Keratinocyte (primary cell): ENCODE measurements at regions not wholly inside any gene's neighbourhood (a gene's known extent, or its start where the extent isn't known, plus 50 kb on each side); places are given as distances from the start of the nearest gene placed in this dataset.

Experiments used
- DNase-seq: peaks from one replicate; pipeline ENCODE4 v3.0.0-alpha.2; 2011; ENCODE audit warnings: low read depth, missing footprints, low spot score
- FAIRE-seq: peaks from 2 replicates; lab custom pipeline; 2011; peaks lifted over from hg19 to GRCh38; lab: Jason Lieb, UNC
- H2AFZ ChIP-seq: 2 replicates; pipeline ENCODE4 v1.6.0; 2012; ENCODE audit warnings: low read length, control low read depth, inconsistent platforms; ENCODE audit not compliant: control insufficient read depth
- H3K27ac ChIP-seq: 2 replicates; pipeline ENCODE4 v1.5.1; 2011; ENCODE audit warnings: low read length; ENCODE audit not compliant: control insufficient read depth, insufficient read depth
- H3K27me3 ChIP-seq: 3 replicates; pipeline ENCODE4 v1.6.0; 2011; ENCODE audit warnings: low read length; ENCODE audit not compliant: control insufficient read depth, insufficient read depth; ENCODE audit errors: extremely low read depth
- H3K36me3 ChIP-seq, 2 experiments: 2 replicates in 1 of 2; 3 replicates in 1 of 2; pipeline ENCODE4 v1.5.1; 2011; ENCODE audit warnings: low read length in 2 of 2, mild to moderate bottlenecking in 1 of 2; ENCODE audit not compliant: control insufficient read depth in 2 of 2, insufficient read depth in 2 of 2; ENCODE audit errors: extremely low read depth in 1 of 2
- H3K4me1 ChIP-seq: 3 replicates; pipeline ENCODE4 v1.5.1; 2011; ENCODE audit warnings: low read length; ENCODE audit not compliant: control insufficient read depth, insufficient read depth; ENCODE audit errors: extremely low read depth
- H3K4me2 ChIP-seq: 3 replicates; pipeline ENCODE4 v1.6.0; 2011; ENCODE audit warnings: low read depth, low read length; ENCODE audit not compliant: control insufficient read depth, insufficient read depth; ENCODE audit errors: extremely low read depth
- H3K4me3 ChIP-seq, 3 experiments: fragments of 200-600 bp in 1 of 3; sonication (generic) in 1 of 3; 2 replicates in 2 of 3; 3 replicates in 1 of 3; pipeline ENCODE4 v1.5.1; 2011 to 2016; ENCODE audit warnings: low read length in 3 of 3, mild to moderate bottlenecking in 3 of 3, control low read depth in 2 of 3, inconsistent platforms in 1 of 3, low read depth in 1 of 3, mixed read lengths in 1 of 3, mixed run types in 1 of 3, moderate library complexity in 1 of 3; ENCODE audit not compliant: control insufficient read depth in 2 of 3, insufficient read depth in 2 of 3; ENCODE audit errors: extremely low read depth in 1 of 3
- H3K79me2 ChIP-seq: 2 replicates; pipeline ENCODE4 v1.6.0; 2012; ENCODE audit warnings: low read length; ENCODE audit not compliant: control insufficient read depth, insufficient read depth
- H3K9ac ChIP-seq: 3 replicates; pipeline ENCODE4 v1.6.0; 2011; ENCODE audit warnings: low read length; ENCODE audit not compliant: control insufficient read depth, insufficient read depth; ENCODE audit errors: extremely low read depth
- H3K9me1 ChIP-seq: 3 replicates; pipeline ENCODE4 v1.6.0; 2011; ENCODE audit warnings: low read length; ENCODE audit not compliant: control insufficient read depth, insufficient read depth; ENCODE audit errors: extremely low read depth
- H3K9me3 ChIP-seq: 2 replicates; pipeline ENCODE4 v1.5.1; 2012; ENCODE audit warnings: low read depth, low read length; ENCODE audit not compliant: control insufficient read depth
- H4K20me1 ChIP-seq: 3 replicates; pipeline ENCODE4 v1.6.0; 2011; ENCODE audit warnings: low read length; ENCODE audit not compliant: control insufficient read depth, insufficient read depth; ENCODE audit errors: extremely low read depth
- EZH2 ChIP-seq: IDR thresholded peaks from one replicate; pipeline ENCODE4 v1.6.1; 2012; ENCODE audit warnings: inconsistent platforms, mild to moderate bottlenecking, low read length, moderate library complexity
- dilution Hi-C: fragments of 300-500 bp; cut with MboI; formaldehyde crosslinking; loops from one replicate; pipeline ENCODE4 v1.7.0; 2020; ENCODE audit warnings: low sequenced_read_pairs; ENCODE audit not compliant: extremely low pct_ligation_motif_present
- TF ChIP-seq, protein P1 (sequence below), 3 experiments: IDR thresholded peaks in 1 of 3; conservative IDR thresholded peaks in 1 of 3; optimal IDR thresholded peaks in 1 of 3; 2 replicates in 2 of 3; 3 replicates in 1 of 3; pipeline versions ENCODE3 to v1.5.1; 2011; ENCODE audit warnings: low read length in 3 of 3, mild to moderate bottlenecking in 3 of 3, moderate library complexity in 2 of 3, control low read depth in 1 of 3, inconsistent platforms in 1 of 3; ENCODE audit not compliant: insufficient read depth in 2 of 3; ENCODE audit errors: extremely low read depth in 1 of 3

DNA sequence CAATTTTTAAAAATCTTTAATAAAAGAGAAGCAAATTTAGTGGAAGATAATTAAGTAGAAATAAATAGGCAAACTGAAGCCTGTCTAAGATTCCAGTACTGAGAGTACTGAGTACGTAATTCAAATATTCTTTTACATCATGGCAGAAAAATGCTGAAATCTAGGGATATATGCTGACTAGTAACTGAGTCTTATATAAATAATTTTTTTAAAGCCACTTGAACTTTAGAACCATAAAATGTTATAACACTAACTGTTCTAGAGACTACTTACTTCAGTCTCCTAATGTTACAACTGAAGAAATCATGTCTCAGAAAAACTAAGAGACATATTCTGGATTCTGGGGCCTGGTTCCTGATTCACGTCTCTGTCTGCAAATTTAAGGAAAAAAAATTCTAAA is 230.6 kb upstream of the PLEKHG7 start:
- Histone ChIP-seq H4K20me1 (no peaks in the 10 kb centered on the region), H3K79me2 (no peaks in the 10 kb centered on the region), H3K27ac (no peak overlapping the region), H3K27me3 (no peaks in the 10 kb centered on the region), H3K4me1 (no peaks in the 10 kb centered on the region), H3K9ac (no peak overlapping the region), H3K9me3 (no peaks in the 10 kb centered on the region), H2AFZ (no peak overlapping the region), H3K9me1 (no peaks in the 10 kb centered on the region), H3K36me3 (no peaks in the 10 kb centered on the region), H3K4me2 (no peak overlapping the region), H3K4me3 (no peak overlapping the region)
- dilution Hi-C loops = no loop called here
- no peak for DNase-seq
- no peak for FAIRE-seq
- TF ChIP-seq EZH2 = no peak
- TF ChIP-seq, protein P1, sequence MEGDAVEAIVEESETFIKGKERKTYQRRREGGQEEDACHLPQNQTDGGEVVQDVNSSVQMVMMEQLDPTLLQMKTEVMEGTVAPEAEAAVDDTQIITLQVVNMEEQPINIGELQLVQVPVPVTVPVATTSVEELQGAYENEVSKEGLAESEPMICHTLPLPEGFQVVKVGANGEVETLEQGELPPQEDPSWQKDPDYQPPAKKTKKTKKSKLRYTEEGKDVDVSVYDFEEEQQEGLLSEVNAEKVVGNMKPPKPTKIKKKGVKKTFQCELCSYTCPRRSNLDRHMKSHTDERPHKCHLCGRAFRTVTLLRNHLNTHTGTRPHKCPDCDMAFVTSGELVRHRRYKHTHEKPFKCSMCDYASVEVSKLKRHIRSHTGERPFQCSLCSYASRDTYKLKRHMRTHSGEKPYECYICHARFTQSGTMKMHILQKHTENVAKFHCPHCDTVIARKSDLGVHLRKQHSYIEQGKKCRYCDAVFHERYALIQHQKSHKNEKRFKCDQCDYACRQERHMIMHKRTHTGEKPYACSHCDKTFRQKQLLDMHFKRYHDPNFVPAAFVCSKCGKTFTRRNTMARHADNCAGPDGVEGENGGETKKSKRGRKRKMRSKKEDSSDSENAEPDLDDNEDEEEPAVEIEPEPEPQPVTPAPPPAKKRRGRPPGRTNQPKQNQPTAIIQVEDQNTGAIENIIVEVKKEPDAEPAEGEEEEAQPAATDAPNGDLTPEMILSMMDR (optimal IDR thresholded peaks at IDR 0.05 in 1 of 3, IDR thresholded peaks at IDR 0.05 in 1 of 3, conservative IDR thresholded peaks at IDR 0.05 in 1 of 3; ENCODE audit: extremely low read depth in 1 of 3, insufficient read depth in 2 of 3, low read length in 3 of 3) = no peak

DNA sequence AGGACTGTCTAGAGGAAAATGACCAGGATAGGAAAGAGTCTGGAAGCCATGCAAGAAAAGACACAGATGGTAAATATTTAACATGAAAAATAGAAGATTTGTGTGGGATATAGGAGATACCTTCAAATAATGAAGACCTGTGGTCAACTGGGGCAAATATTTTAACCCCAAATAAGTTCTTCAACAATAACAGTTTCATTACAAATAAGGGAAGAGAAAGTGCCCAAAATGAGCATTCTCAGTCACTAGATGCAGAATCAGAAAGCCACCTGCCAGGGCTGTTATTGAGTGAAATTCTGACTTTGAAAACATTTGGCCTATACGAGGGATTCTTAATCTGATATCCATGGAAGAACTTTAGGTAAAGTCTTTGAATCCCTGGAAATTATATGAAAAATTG is 231.2 kb upstream of the PLEKHG7 start:
- Histone ChIP-seq H3K9me3 (no peaks in the 10 kb centered on the region), H4K20me1 (no peaks in the 10 kb centered on the region), H3K9me1 (no peaks in the 10 kb centered on the region), H3K79me2 (no peaks in the 10 kb centered on the region), H3K27me3 (no peaks in the 10 kb centered on the region), H3K36me3 (no peaks in the 10 kb centered on the region), H3K4me3 (no peak overlapping the region), H3K4me2 (no peak overlapping the region), H3K4me1 (no peaks in the 10 kb centered on the region), H2AFZ (no peak overlapping the region), H3K27ac (no peak overlapping the region), H3K9ac (no peak overlapping the region)
- dilution Hi-C loops = no loop called here
- no peak for TF ChIP-seq EZH2
- TF ChIP-seq, protein P1 (optimal IDR thresholded peaks at IDR 0.05 in 1 of 3, IDR thresholded peaks at IDR 0.05 in 1 of 3, conservative IDR thresholded peaks at IDR 0.05 in 1 of 3; ENCODE audit: extremely low read depth in 1 of 3, insufficient read depth in 2 of 3, low read length in 3 of 3) = no peak
- DNase-seq = no peak
- FAIRE-seq = no peak
